ENCODE measurements at regions not wholly inside any gene's neighbourhood (a gene's known extent, or its start where the extent isn't known, plus 50 kb on each side); places are given as distances from the start of the nearest gene placed in this dataset.

DNA sequence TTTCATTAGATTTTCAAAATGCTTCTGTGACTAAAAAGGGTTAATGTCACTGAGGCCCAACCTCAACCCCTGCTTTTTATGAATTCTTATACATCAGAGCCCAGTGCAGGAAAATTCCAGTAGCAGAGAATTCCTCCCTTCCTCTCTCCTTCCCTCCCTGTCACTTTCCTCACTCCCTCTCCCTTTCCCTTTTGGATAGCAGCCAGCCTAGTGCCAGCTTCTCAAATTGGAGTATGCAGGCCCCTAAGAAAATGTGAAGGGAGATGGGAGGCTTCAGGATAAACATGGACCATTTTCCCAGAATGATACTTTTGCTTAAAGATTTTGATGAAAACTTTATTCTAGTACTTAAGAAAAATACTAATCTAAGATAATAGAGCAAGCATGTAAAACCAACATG, 507.4 kb downstream of the KDM4C start:
- Histone ChIP-seq H3K36me3 (ENCODE audit: control insufficient read depth, insufficient read depth, low read length) (no peaks in the 10 kb centered on the region), H3K4me3 (ENCODE audit: low read depth, low read length) (no peak overlapping the region), H3K27me3 (ENCODE audit: control insufficient read depth, insufficient read depth, low read length) (no peaks in the 10 kb centered on the region; the same call in 1 of the 2 replicates)
- ChIA-PET CTCF (no interaction called here), POLR2A (no interaction called here)
- TF ChIP-seq, protein P1, sequence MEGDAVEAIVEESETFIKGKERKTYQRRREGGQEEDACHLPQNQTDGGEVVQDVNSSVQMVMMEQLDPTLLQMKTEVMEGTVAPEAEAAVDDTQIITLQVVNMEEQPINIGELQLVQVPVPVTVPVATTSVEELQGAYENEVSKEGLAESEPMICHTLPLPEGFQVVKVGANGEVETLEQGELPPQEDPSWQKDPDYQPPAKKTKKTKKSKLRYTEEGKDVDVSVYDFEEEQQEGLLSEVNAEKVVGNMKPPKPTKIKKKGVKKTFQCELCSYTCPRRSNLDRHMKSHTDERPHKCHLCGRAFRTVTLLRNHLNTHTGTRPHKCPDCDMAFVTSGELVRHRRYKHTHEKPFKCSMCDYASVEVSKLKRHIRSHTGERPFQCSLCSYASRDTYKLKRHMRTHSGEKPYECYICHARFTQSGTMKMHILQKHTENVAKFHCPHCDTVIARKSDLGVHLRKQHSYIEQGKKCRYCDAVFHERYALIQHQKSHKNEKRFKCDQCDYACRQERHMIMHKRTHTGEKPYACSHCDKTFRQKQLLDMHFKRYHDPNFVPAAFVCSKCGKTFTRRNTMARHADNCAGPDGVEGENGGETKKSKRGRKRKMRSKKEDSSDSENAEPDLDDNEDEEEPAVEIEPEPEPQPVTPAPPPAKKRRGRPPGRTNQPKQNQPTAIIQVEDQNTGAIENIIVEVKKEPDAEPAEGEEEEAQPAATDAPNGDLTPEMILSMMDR (IDR thresholded peaks at IDR 0.05; ENCODE audit: insufficient read depth, low read depth, low read length) = no peak
- no peak for DNase-seq (ENCODE audit: low read depth)

DNA sequence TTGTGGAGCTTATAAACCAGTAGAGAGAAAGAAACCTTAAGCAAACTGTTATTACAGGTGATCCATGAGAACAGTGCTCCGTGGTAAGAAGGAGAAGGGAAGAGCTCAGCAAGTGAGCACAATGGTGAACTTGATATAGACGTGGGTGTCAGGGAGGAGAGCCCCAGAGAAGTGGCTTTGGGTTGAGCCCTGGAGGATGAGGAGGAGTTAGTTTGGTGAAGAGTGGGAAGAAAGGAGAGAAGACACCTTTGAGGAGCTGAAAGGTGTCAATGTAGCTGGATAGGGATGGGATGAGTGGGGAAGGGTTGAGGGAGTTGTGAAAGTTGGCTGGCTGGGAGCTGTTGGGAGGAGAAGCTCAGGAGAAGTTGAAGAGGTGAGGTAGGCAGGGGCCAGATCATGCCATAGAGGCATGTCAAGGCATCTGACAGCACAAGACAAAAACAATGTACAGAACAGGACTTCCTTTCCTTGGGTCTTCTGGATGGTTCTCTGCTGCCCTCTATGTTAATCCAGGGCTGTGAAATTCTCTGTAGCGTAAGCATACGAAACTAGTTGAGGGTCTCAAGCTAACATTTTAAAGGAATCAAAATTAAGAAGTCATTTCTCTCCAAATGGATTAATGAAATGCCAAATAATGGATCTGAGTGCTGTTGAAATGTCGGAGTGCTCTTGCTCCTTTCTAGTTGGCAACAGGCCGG, 501.9 kb downstream of the KDM4C start:
- ChIA-PET POLR2A (no interaction called here), CTCF (interaction anchor here (0.9 to 1.0 kb wide), 2 partner anchors 12 to 25 kb away, joined by 3 read pairs; no protein-coding TSS in a partner anchor)
- H3K36me3 ChIP-seq (ENCODE audit: control insufficient read depth, insufficient read depth, low read length) = no peaks in the 10 kb centered on the region
- TF ChIP-seq, protein P1 (IDR thresholded peaks at IDR 0.05; ENCODE audit: insufficient read depth, low read depth, low read length) = no peak
- no peak overlapping the region for H3K4me3 ChIP-seq (ENCODE audit: low read depth, low read length)
- DNase-seq (ENCODE audit: low read depth) = no peak
- H3K27me3 ChIP-seq (ENCODE audit: control insufficient read depth, insufficient read depth, low read length) = no peaks in the 10 kb centered on the region

DNA sequence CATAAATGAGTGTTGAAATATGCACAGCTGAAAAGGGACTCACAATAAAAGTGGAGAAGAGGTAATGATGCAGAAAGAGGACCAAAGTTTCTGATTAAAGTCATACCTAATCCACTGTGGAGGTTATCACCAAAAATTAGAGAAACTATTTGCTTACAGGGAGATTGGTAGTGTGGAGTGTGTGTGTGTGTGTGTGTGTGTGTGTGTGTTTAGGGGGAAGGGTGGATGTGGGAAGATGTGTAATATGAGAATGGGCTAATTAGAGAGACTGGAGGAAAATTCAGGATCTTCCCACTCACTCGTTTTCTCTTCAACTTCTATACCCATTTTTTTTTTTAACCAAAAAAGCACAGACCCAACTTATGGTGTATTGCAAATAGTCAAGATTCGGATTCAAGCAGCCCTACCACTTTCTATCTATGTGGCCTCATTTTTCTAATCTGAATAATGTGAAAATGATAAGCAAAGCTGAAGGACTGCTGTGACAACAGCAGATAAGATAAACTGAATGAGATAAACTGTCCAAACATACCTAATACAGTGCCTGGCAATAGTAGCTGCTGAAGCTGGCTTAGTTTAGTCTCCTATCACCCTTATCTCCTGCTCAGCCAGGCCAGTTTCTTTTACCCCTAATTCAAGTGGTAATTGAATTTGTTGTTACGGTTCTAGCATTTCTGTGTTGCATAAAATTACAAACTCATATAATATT, 501.1 kb downstream of the KDM4C start:
- no peak for DNase-seq (ENCODE audit: low read depth)
- ChIA-PET POLR2A (no interaction called here), CTCF (interaction anchor here (0.9 to 1.0 kb wide), 2 partner anchors 13 to 25 kb away, joined by 3 read pairs; no protein-coding TSS in a partner anchor)
- TF ChIP-seq, protein P1 (IDR thresholded peaks at IDR 0.05; ENCODE audit: insufficient read depth, low read depth, low read length) = no peak
- Histone ChIP-seq H3K4me3 (ENCODE audit: low read depth, low read length) (no peak overlapping the region), H3K36me3 (ENCODE audit: control insufficient read depth, insufficient read depth, low read length) (no peaks in the 10 kb centered on the region), H3K27me3 (ENCODE audit: control insufficient read depth, insufficient read depth, low read length) (no peaks in the 10 kb centered on the region)

DNA sequence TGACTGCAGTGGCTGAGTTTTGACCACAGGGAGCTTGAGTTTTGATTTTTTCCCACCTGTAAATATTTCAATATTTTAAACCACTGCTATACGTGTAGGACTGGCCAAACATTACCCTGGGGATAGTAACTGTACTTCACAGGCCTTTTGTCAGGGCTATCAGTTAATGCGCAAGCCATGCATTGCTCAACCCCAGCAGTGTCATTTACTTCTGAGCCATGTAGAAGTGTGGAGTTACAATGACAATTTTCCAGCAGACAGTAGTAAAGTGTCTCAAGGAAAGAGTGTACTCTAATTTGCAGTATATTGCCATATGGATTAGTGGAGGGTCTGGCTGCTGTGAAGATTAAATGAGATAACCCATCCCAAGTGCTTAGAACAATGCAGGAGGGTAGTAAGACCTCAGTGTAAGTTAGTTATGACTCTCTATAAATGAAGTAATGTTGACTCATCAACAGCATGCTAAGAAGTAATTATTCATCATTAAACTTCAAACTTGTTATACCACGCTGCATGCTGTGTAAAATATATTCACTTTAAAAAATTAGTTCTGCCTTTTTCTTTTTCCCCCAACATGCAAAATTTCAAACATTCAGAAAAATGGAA, 489.2 kb downstream of the KDM4C start:
- ChIA-PET POLR2A (no interaction called here), CTCF (interaction anchor here (0.6 kb wide), 1 partner anchor 195 kb away, joined by 3 read pairs; no protein-coding TSS in a partner anchor)
- Histone ChIP-seq H3K27me3 (ENCODE audit: control insufficient read depth, insufficient read depth, low read length) (no peaks in the 10 kb centered on the region), H3K4me3 (ENCODE audit: low read depth, low read length) (no peak overlapping the region), H3K36me3 (ENCODE audit: control insufficient read depth, insufficient read depth, low read length) (no peaks in the 10 kb centered on the region)
- TF ChIP-seq, protein P1 (IDR thresholded peaks at IDR 0.05; ENCODE audit: insufficient read depth, low read depth, low read length) = no peak
- no peak for DNase-seq (ENCODE audit: low read depth)

DNA sequence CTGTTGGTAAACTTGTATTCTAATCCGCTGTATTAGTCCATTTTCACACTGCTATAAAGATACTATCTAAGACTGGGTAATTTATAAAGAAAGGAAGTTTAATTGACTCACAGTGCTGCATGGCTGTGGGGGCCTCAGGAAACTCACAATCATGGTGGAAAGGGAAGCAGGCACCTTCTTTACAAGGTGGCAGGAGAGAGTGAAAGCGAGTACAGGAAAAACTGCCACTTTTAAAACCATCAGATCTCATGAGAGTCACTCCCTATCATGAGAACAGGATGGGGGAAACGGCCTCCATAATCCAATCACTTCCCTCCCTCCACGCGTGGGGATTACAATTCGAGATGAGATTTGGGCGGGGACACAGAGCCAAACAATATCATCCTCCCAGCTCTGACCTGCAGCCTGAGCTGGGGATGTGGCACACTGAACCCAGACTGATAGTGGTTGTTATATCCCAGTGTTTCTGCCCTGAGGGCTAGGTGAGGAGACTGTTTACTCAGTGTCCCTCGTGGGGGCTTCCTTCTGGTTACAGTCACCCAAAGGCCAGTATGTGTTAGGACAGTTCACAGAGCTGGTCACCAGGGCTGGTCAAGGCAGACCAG, 488.3 kb downstream of the KDM4C start:
- H3K36me3 ChIP-seq (ENCODE audit: control insufficient read depth, insufficient read depth, low read length) = no peaks in the 10 kb centered on the region
- ChIA-PET POLR2A (no interaction called here), CTCF (no interaction called here)
- H3K27me3 ChIP-seq (ENCODE audit: control insufficient read depth, insufficient read depth, low read length) = no peaks in the 10 kb centered on the region
- DNase-seq (ENCODE audit: low read depth) = no peak
- TF ChIP-seq, protein P1 (IDR thresholded peaks at IDR 0.05; ENCODE audit: insufficient read depth, low read depth, low read length) = no peak
- H3K4me3 ChIP-seq (ENCODE audit: low read depth, low read length) = no peak overlapping the region

All from BJ (cell line).